ENCODE measurements at regions not wholly inside any gene's neighbourhood (a gene's known extent, or its start where the extent isn't known, plus 50 kb on each side); places are given as distances from the start of the nearest gene placed in this dataset.

GRCh38 chr5:123929055-123929474 lies 417.1 kb downstream of the CSNK1G3 start:
- H3K4me3 ChIP-seq (ENCODE audit: low read depth, low read length) = no peak overlapping the region
- TF ChIP-seq CTCF (IDR thresholded peaks at IDR 0.05; ENCODE audit: low read depth, low read length) = no peak

- TF ChIP-seq CTCF (IDR thresholded peaks at IDR 0.05; ENCODE audit: low read depth, low read length) = no peak
Measured at GRCh38 chr5:123928401-123928800, 416.4 kb downstream of the CSNK1G3 start.

GRCh38 chr5:123921193-123921592 lies 409.2 kb downstream of the CSNK1G3 start:
- no peak overlapping the region for H3K4me3 ChIP-seq (ENCODE audit: low read depth, low read length)
- no peak for TF ChIP-seq CTCF (IDR thresholded peaks at IDR 0.05; ENCODE audit: low read depth, low read length)

More at GRCh38 chr5:123928401-123928800, 416.4 kb downstream of the CSNK1G3 start:
- no peak overlapping the region for H3K4me3 ChIP-seq (ENCODE audit: low read depth, low read length)

GRCh38 chr5:123916345-123917121 lies 404.6 kb downstream of the CSNK1G3 start:
- no peak overlapping the region for H3K4me3 ChIP-seq (ENCODE audit: low read depth, low read length)

GRCh38 chr5:123914333-123914732 lies 402.4 kb downstream of the CSNK1G3 start:
- TF ChIP-seq CTCF (IDR thresholded peaks at IDR 0.05; ENCODE audit: low read depth, low read length) = no peak
- H3K4me3 ChIP-seq (ENCODE audit: low read depth, low read length) = no peak overlapping the region

More at GRCh38 chr5:123916345-123917121, 404.6 kb downstream of the CSNK1G3 start:
- no peak for TF ChIP-seq CTCF (IDR thresholded peaks at IDR 0.05; ENCODE audit: low read depth, low read length)

GRCh38 chr5:123907349-123907748 lies 395.4 kb downstream of the CSNK1G3 start:
- no peak for TF ChIP-seq CTCF (IDR thresholded peaks at IDR 0.05; ENCODE audit: low read depth, low read length)
- no peak overlapping the region for H3K4me3 ChIP-seq (ENCODE audit: low read depth, low read length)

GRCh38 chr5:123906698-123907295 lies 394.8 kb downstream of the CSNK1G3 start:
- no peak overlapping the region for H3K4me3 ChIP-seq (ENCODE audit: low read depth, low read length)
- no peak for TF ChIP-seq CTCF (IDR thresholded peaks at IDR 0.05; ENCODE audit: low read depth, low read length)

Data from WI38 (cell line).